NCI-H510A treated with DMSO at 0.1 percent for 48 hours (cell line): ENCODE measurements at regions not wholly inside any gene's neighbourhood (a gene's known extent, or its start where the extent isn't known, plus 50 kb on each side); places are given as distances from the start of the nearest gene placed in this dataset.
"Not testable (repeated sequence)": the region's sequence is repeated elsewhere in the genome, so short reads cannot be mapped to it uniquely, and the experiment has no call there.

Source experiments
- DNase-seq: peaks from one replicate; lab custom pipeline; 2025; lab: John Stamatoyannopoulos, UW

- peak; percentile 14 for DNase-seq
Observed at GRCh38 chr12:9449657-9450126, 158.0 kb downstream of the KLRB1 start.

- DNase-seq = peak; percentile 7
Observed at GRCh38 chr12:9449181-9449580, 158.5 kb downstream of the KLRB1 start.

- DNase-seq = peak; percentile 1
Observed at GRCh38 chr12:9448648-9449047, 159.1 kb downstream of the KLRB1 start.

DNA sequence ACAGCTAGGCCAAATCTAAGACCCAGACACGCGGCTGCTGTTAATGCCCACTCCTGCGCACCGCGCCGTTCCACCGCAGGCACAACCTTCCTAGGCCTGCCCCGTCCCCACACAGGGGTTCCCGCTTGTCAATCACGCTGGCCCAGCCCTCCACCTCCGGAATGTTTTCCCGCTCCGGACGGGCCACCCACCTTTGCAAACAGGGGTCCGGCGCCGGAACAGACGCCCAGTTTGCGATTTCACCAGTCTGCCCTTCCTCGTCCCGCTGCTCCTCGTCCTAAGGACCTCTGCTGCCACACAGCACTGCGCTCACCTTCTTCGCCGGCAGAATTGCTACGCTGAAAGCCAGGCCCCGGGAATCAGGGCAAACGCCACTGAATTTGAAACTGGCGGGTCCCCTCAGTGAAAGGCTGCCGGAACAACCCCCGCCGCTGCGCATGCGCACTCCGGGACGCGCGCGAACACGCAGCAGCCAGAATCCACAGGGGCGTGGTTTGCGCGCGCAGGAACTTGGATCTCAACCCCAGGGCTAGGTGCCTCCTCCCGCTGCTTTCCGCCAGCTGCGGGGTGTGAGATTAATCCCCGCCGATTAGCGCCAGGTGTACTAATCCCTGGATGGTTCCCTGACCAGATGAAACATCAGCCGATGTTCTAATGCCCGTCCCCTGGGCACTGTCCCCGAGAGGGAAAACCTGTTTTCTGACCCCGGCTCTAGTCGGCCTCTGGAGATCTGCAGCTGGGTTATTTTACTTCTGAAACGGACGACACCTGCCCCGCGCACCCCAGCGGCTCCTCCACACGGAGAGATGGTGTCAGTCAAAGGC, 159.7 kb downstream of the KLRB1 start:
- peak; percentile 87 for DNase-seq

DNA sequence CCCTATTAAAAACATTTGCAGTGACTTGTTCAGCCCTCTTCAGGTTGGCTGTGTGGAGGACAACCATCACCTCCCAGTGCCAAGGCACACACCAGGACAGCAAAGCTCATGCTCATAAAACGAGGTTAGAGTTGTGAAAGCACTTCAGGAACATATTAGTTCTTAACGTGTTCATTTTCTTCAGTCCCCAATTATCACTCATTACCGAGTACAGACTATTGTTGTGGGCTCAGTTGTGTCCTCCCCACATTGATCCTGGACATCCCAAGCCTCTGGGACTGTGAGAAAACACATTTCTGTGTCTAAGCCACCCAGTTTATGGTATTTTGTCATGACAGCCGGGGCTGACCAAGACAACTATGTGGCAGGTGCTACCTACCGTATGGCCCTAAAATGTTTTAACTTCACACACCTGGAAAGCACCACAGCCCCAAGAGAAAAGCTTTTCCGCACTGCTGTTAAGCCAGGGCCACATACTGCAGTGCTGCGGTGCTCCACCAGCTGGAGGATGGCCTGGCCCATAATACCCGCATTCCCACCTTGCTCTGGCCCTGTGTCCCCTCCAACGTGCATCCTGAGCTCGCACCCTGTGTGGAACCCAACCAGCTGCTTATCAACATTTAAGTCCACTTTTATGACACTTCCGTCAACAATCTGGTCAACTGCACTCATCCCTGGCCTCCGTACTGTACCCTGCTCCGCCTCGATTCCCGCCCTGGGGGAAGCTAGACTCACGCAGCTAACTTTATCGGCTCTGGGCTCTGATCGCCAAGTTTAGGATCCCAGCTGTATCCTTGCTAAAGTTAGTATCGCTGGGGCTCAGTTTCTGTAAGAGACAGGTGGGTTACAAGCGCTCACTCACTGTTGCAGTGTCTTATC, 160.6 kb downstream of the KLRB1 start:
- DNase-seq = not testable (repeated sequence)

- not testable (repeated sequence) for DNase-seq
Observed at GRCh38 chr12:9440428-9440827, 167.3 kb downstream of the KLRB1 start.

DNA sequence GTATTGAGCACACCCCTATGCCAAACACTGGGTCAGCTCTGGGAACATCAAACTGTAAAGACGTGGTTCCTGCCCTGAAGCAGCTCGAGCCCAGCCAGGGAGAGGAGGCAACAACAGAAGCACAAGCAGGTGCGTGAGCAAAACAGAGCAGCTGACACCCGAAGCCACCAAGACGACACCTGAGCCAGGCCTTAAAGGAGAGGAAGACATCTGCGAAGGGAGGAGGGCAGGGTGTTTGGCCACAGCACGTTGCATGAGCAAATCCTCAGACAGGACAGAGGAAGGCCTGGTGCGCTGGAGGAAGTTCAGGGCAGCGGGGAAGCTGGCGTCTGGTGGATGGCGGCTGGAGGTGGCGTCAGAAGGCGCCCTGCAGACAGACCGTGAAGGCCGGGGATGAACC, 172.0 kb downstream of the KLRB1 start:
- DNase-seq = not testable (repeated sequence)

- DNase-seq = not testable (repeated sequence)
Observed at GRCh38 chr12:9430385-9430784, 177.3 kb downstream of the KLRB1 start.

DNA sequence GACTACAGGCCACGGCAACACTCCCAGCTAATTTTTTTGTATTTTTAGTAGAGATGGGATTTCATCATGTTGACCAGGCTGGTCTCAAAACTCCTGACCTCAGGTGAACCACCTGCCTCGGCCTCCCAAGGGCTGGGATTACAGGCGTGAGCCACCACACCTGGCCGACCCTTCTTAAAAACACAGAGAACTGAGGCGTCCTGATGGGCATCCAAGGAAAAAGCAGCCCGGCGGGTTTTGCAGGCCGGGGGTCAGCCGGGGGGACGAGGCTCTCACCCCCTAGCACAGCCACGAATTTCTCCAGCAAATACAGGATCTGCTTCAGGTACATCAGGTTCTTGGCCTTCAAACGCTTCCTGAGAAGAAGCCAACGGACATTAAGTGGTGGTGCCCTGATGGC, 178.9 kb downstream of the KLRB1 start:
- not testable (repeated sequence) for DNase-seq

DNA sequence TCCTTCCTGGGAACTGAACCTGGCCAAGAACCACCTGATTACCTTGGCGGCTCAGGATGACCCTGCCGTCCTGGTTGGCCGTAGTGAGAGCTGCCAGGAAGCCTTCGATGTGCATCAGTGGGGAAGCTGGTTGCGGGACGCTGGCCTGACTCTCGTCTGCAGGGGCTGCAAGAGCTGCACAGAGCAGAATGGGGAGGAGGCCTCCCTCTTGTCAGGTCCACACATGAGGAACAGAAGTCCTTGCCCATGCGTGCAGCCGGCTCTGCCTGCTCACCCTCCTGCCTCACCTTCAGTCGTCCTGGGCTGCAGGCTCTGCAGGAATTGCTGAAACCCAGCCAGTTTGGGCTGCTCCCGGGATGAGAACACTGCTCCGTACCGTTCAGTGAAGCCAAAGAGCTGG, 182.3 kb downstream of the KLRB1 start:
- not testable (repeated sequence) for DNase-seq

GRCh38 chr12:9424175-9424740, 183.5 kb downstream of the KLRB1 start:
- DNase-seq = not testable (repeated sequence)

DNA sequence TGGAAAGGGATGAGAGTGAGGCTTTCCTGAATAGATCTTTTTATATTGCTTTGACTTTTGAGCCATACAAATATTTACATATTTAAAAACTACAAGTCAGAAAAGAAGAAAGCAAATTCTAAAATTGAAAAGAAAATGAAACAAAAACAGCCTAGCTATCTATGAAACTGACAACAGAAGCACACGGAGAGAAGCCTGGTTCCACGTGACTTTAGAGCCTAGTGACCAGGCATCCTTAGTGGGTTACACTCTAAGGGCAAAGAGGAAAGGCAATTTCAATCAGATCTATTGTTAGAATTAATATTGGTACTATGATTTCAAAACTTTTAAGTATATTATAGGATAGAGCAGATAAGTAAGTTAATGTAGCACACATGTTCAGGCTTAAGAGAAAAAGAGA, 185.0 kb downstream of the KLRB1 start:
- DNase-seq = not testable (repeated sequence)

DNA sequence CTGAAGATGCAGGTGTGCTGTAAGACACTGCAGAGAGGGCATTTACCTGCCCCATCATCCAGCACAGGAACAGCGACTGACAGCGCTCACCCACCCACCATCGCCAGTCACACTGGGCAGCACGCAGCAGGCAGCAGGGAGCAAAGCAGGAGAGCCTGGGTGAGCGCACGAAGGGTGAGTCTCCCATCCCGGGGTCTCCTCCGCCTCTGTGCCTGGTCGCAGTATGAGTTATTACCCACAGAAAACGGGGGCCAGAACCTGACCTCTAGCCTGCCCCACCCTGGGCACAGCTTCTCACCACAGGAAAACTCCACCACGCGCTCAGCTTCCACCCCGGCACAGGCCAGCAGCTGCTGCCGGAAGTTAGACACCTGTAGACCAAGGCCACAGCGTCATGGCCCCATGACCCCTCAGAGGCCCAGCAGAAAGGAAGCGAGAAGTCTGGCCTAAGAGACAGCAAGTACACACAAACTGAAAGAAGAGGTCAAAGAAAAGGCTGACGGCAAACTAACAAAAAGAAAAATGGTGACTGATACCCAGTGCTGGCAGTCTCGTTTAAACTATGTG, 186.1 kb downstream of the KLRB1 start:
- not testable (repeated sequence) for DNase-seq

DNA sequence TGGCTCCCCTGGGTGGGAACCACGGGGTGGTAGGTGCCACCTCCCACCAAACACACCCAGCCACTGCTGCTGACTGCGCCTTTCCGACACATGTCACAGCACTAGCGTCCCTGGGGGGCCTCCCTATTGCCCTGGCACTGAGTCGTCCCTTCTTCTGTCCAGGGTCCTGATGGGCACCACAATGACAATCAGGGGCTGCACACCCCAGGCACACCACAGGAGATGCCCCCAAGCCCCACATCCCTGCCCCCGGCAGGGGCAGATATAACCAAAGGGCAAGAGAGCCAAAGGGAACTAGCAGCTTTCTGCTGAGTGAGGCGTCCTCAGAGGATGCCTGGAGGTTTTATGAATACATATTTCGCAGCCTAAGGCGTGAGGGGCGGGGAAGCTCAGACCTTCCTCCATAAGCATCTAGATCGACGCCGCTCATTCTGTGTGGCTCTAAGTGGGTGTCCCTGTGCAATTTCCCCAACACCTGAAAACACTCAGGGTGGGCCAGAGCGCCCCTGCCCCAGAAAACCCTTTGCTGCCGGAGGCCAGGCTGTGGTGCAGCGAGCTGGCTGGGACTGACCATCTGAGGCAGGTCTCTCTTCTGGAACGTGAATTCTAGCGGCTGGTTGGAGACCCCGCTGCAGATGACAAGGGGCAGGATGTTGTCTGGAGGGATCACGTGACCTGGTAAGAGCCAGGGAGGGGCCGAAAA, 186.7 kb downstream of the KLRB1 start:
- DNase-seq = not testable (repeated sequence)

- not testable (repeated sequence) for DNase-seq
Observed at GRCh38 chr12:9418669-9419041, 189.1 kb downstream of the KLRB1 start.

DNA sequence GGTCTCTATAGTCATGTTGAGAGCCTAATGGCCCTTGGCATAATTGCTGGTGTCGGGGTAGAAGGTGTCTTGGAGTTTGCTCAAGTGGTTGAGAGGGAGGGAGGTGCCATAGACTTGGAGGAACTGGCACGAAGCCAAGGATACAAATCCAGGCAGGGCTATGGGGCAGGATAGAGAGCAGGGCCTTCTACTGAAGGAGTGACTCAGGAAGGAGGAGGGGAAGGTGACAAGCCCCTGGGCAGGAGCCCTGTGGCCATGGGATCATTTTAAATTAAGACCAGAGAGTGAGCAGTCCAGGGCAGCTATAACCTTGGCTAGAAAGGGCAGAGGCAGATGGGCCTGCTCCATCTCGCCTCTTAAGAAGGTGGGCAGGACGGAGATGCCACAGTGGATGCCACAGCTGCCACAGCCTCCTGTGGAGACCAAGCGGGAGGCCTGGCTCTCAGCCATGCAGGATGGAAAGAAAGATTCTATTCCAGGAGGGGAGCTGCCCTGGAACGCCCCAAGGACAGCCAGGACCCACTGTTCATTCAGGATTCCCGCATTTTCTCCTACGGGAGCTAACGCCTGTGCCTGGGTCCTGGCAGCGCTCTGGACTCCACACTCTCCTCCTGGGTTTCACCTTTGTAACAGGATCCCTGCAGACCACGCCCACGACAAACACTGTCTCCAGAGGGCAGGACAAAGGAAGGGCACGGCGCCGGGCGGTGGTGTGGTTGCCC, 189.6 kb downstream of the KLRB1 start:
- DNase-seq = not testable (repeated sequence)

GRCh38 chr12:9417341-9417740, 190.4 kb downstream of the KLRB1 start:
- not testable (repeated sequence) for DNase-seq

DNA sequence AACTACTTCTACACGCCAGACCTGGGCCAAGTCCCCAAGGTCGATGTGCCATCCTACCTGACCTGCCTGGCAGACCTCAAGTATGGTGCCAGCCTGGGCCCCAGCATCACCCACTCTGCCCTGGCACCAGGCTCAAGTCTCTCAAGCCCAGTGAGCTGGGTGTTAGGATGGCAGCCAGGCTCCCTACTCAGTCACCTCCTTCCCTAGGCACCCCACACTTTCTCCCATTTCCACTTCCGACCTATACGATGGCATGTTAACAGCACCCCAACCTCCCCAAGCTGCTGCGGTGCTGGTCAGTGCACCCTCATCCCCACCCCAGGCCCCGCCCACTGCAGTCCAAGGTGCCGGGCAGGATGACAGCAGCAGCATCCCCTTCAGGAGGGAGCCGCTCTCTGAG, 191.4 kb downstream of the KLRB1 start:
- DNase-seq = not testable (repeated sequence)

- not testable (repeated sequence) for DNase-seq
Observed at GRCh38 chr12:9415898-9416297, 191.8 kb downstream of the KLRB1 start.

GRCh38 chr12:9413862-9414261, 193.9 kb downstream of the KLRB1 start:
- DNase-seq = not testable (repeated sequence)

DNA sequence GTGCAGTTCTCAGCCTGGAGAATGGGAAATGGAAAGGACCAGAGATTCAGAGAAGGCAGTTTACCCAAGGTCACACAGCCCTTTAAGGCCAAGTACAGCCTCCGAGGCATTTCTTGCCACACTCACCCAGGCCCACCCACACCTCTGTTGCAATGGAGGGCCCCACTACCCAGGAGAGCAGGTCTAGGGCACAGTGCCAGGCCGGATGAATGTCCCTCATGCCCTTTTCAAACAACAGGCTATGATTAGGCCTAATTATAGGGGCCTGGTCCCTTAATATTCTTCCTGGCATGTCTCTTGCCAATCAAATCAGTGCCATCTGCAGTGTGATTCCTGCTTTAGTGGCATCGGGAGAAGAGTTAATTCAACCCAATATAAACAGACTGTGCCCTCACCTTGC, 195.3 kb downstream of the KLRB1 start:
- DNase-seq = not testable (repeated sequence)
